HT-29 (cell line): ENCODE measurements at regions not wholly inside any gene's neighbourhood (a gene's known extent, or its start where the extent isn't known, plus 50 kb on each side); places are given as distances from the start of the nearest gene placed in this dataset.

ENCODE experiments used
- DNase-seq: peaks from one replicate; pipeline ENCODE4 v3.0.0-alpha.2; 2015; ENCODE audit warnings: low spot score

- no peak for DNase-seq
Measured at GRCh38 chr18:2303517-2304238, 267.6 kb downstream of the METTL4 start.

GRCh38 chr18:2304378-2305175, 266.7 kb downstream of the METTL4 start:
- peak; percentile 84 for DNase-seq

GRCh38 chr18:2306606-2307005, 264.7 kb downstream of the METTL4 start:
- no peak for DNase-seq

- no peak for DNase-seq
Measured at GRCh38 chr18:2310886-2311285, 260.4 kb downstream of the METTL4 start.

GRCh38 chr18:2312440-2312839, 258.9 kb downstream of the METTL4 start:
- DNase-seq = no peak

GRCh38 chr18:2313332-2313731, 258.0 kb downstream of the METTL4 start:
- DNase-seq = no peak

- no peak for DNase-seq
Measured at GRCh38 chr18:2316082-2316750, 255.1 kb downstream of the METTL4 start.

GRCh38 chr18:2316751-2317696, 254.3 kb downstream of the METTL4 start:
- peak; percentile 38 for DNase-seq

GRCh38 chr18:2324459-2324858, 246.8 kb downstream of the METTL4 start:
- DNase-seq = no peak

- no peak for DNase-seq
Measured at GRCh38 chr18:2325308-2325849, 245.9 kb downstream of the METTL4 start.

- DNase-seq = no peak
Measured at GRCh38 chr18:2325933-2326332, 245.4 kb downstream of the METTL4 start.

GRCh38 chr18:2326999-2327398, 244.3 kb downstream of the METTL4 start:
- DNase-seq = no peak

- no peak for DNase-seq
Measured at GRCh38 chr18:2330764-2331163, 240.5 kb downstream of the METTL4 start.

GRCh38 chr18:2331491-2331890, 239.8 kb downstream of the METTL4 start:
- no peak for DNase-seq

GRCh38 chr18:2336690-2337392, 234.5 kb downstream of the METTL4 start:
- DNase-seq = no peak

- peak; percentile 55 for DNase-seq
Measured at GRCh38 chr18:2337552-2338141, 233.7 kb downstream of the METTL4 start.

GRCh38 chr18:2338601-2339000, 232.7 kb downstream of the METTL4 start:
- DNase-seq = no peak

- DNase-seq = no peak
Measured at GRCh38 chr18:2340335-2340734, 231.0 kb downstream of the METTL4 start.

GRCh38 chr18:2348003-2348402, 223.3 kb downstream of the METTL4 start:
- DNase-seq = no peak
